OCI-LY7 (cell line): ENCODE measurements at regions not wholly inside any gene's neighbourhood (a gene's known extent, or its start where the extent isn't known, plus 50 kb on each side); places are given as distances from the start of the nearest gene placed in this dataset.

Experiments
- BruUV-seq: library from RNA; stranded (reverse); fragments of 400-500 nt; replicated peaks from 2 replicates; lab custom pipeline; 2021; lab: Mats Ljungman, UMichigan
- CTCF ChIA-PET: fragments of 300-600 bp; sonication (Branson Sonifier 250); formaldehyde crosslinking; loops from one replicate; lab custom pipeline; 2022; ENCODE audit warnings: antibody characterized with exemption; ENCODE audit not compliant: unreplicated experiment; lab: Charles Lee
- POLR2A ChIA-PET: fragments of 300-600 bp; sonication (Branson Sonifier 250); formaldehyde crosslinking; loops from one replicate; lab custom pipeline; 2022; ENCODE audit warnings: antibody characterized with exemption; lab: Charles Lee
- DNase-seq: peaks from one replicate; pipeline ENCODE4 v3.0.0-alpha.2; 2015; ENCODE audit warnings: low spot score
- H2AFZ ChIP-seq: fragments of 200-600 bp; sonication (generic), shearing (Covaris generic); 2 replicates; pipeline ENCODE4 v1.6.1; 2014; ENCODE audit warnings: mild to moderate bottlenecking, antibody characterized with exemption, low read length, moderate library complexity
- H3K27ac ChIP-seq: fragments of 200-600 bp; sonication (generic); 2 replicates; pipeline ENCODE4 v1.5.1; 2014; ENCODE audit warnings: mixed run types, low read depth, mild to moderate bottlenecking, moderate library complexity, low read length, inconsistent platforms; ENCODE audit not compliant: poor library complexity, severe bottlenecking
- H3K36me3 ChIP-seq: fragments of 200-600 bp; sonication (generic); 2 replicates; pipeline ENCODE4 v1.6.1; 2014; ENCODE audit warnings: mild to moderate bottlenecking, antibody characterized with exemption, low read length, moderate library complexity, mixed read lengths; ENCODE audit not compliant: insufficient read depth
- H3K4me1 ChIP-seq: fragments of 200-600 bp; sonication (generic); 2 replicates; pipeline ENCODE4 v1.5.1; 2014; ENCODE audit warnings: mild to moderate bottlenecking, low read length; ENCODE audit not compliant: insufficient read depth, poor library complexity, severe bottlenecking
- H3K4me2 ChIP-seq: fragments of 200-600 bp; sonication (generic); 2 replicates; pipeline ENCODE4 v1.6.1; 2014; ENCODE audit warnings: mild to moderate bottlenecking, low read length
- H3K4me3 ChIP-seq: fragments of 200-600 bp; sonication (generic); 2 replicates; pipeline ENCODE4 v1.5.1; 2014; ENCODE audit warnings: mild to moderate bottlenecking, low read depth, low read length; ENCODE audit not compliant: poor library complexity, severe bottlenecking
- H3K79me2 ChIP-seq: fragments of 200-600 bp; sonication (generic); 2 replicates; pipeline ENCODE4 v1.6.1; 2016; ENCODE audit warnings: low read depth, mild to moderate bottlenecking, low read length, moderate library complexity, mixed read lengths; ENCODE audit not compliant: insufficient read depth
- H3K9me2 ChIP-seq: fragments of 200-600 bp; sonication (generic); 2 replicates; pipeline ENCODE4 v1.6.1; 2016; ENCODE audit warnings: mild to moderate bottlenecking, low read length, mixed read lengths; ENCODE audit not compliant: insufficient read depth
- H3K9me3 ChIP-seq: fragments of 200-600 bp; sonication (generic); 2 replicates; pipeline ENCODE4 v1.6.1; 2014; ENCODE audit warnings: mild to moderate bottlenecking, mixed run types, low read length, mixed read lengths
- H4K20me1 ChIP-seq: fragments of 200-600 bp; sonication (generic); 2 replicates; pipeline ENCODE4 v1.6.1; 2014; ENCODE audit warnings: mild to moderate bottlenecking, antibody characterized with exemption, low read length, moderate library complexity, mixed read lengths; ENCODE audit not compliant: insufficient read depth
- CTCF ChIP-seq: fragments of 200-600 bp; sonication (generic); conservative IDR thresholded peaks from 2 replicates; pipeline ENCODE4 v1.5.1; 2014; ENCODE audit warnings: mild to moderate bottlenecking, antibody characterized with exemption, low read length, moderate library complexity, mixed read lengths
- EZH2phosphoT487 ChIP-seq: fragments of 200-600 bp; sonication (generic); IDR thresholded peaks from 2 replicates; pipeline ENCODE4 v1.6.1; 2018; ENCODE audit warnings: low read depth, borderline replicate concordance, mild to moderate bottlenecking, mixed run types, antibody characterized with exemption, low read length, moderate library complexity, mixed read lengths
- intact Hi-C: fragments of 100-400 bp; cut with micrococcal nuclease; formaldehyde crosslinking; loops from one replicate; pipeline ENCODE4 v1.10.0; 2022; ENCODE audit not compliant: unreplicated experiment

DNA sequence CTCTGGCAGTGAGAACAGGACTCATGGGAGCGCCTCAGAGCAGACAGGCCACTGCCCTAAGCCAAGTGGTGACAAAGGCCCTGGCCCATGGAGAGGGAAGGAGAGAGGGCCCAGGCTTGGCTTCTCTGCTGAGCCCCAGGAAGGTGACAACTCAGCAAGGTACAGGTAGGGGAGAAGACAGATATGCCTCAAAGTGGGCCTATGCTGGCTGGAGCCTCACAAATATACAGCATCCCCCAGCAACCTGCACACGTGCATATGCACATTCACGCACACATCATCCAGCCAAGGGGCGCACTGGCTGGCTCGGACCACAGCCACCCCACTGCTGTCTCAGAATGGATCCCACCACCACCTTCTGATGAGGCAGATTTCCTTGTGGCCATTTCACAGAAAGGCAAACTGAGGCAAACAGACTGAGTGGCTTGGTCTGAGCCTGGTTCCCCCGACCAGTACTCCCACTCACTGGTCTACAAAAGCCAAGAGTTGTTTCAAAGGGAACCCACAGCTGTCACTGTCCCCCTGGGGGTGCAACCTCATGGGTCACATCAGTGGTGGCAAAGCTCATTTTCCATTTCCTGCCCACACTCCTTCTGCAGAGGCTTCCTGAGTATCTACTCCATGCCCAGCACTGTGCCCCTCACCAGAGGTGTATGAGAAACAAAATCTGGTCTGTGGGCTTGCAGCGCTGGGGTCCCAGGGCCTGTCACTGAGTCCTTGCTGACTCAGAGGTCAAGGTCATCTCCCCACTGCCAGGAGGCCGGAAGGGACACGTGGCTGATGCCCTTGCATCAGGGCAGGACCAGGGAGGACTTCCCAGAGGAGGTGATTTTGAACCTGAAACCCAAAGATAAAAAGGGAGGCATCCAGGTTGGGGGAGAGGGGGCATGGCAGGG is 67.3 kb upstream of the PRR5 start:
- H3K9me2 ChIP-seq: no peaks in the 10 kb centered on the region
- no peak overlapping the region for H3K27ac ChIP-seq
- POLR2A ChIA-PET: no interaction called here
- TF ChIP-seq EZH2phosphoT487 (no peak), CTCF (no peak)
- no TSS peak for BruUV-seq
- no peaks in the 10 kb centered on the region for H3K36me3 ChIP-seq
- H3K9me3 ChIP-seq: no peaks in the 10 kb centered on the region
- H2AFZ ChIP-seq: no peak overlapping the region
- no peaks in the 10 kb centered on the region for H4K20me1 ChIP-seq
- no peak overlapping the region for H3K4me3 ChIP-seq
- no peak overlapping the region for H3K4me2 ChIP-seq
- DNase-seq: no peak
- CTCF ChIA-PET: no interaction called here
- intact Hi-C loops: no loop called here
- no peaks in the 10 kb centered on the region for H3K4me1 ChIP-seq
- H3K79me2 ChIP-seq: no peaks in the 10 kb centered on the region

DNA sequence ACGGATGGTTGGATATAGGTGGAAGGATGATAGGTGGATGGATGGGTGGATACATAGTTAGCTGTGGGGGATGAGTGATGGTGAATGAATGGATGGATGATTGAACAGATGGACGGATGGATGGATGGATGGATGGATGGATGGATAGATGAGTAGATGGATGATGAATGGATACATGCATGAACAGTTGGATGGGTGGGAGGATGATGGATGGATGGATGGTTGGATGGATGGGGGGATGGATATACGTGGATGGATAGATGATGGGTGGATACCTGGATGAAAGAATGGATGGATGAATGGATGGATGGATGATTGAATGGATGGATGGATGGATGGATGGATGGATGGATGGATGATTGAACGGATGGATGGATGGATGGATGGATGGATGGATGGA is 68.4 kb upstream of the PRR5 start:
- intact Hi-C loops: no loop called here
- ChIA-PET CTCF (no interaction called here), POLR2A (no interaction called here)

More for the DNA sequence above, 68.4 kb upstream of the PRR5 start:
- H4K20me1 ChIP-seq: no peaks in the 10 kb centered on the region
- no TSS peak for BruUV-seq
- H3K36me3 ChIP-seq: no peaks in the 10 kb centered on the region
- DNase-seq: no peak
- H3K4me2 ChIP-seq: no peak overlapping the region
- no peak for TF ChIP-seq EZH2phosphoT487
- TF ChIP-seq CTCF: no peak
- H3K9me2 ChIP-seq: no peaks in the 10 kb centered on the region
- H3K4me3 ChIP-seq: no peak overlapping the region
- H3K27ac ChIP-seq: no peak overlapping the region
- no peaks in the 10 kb centered on the region for H3K79me2 ChIP-seq
- H3K4me1 ChIP-seq: no peaks in the 10 kb centered on the region
- H2AFZ ChIP-seq: no peak overlapping the region
- H3K9me3 ChIP-seq: no peaks in the 10 kb centered on the region
